SK-N-SH treated with all-trans-retinoic acid at 6 μM for 48 hours (cell line): ENCODE measurements at regions not wholly inside any gene's neighbourhood (a gene's known extent, or its start where the extent isn't known, plus 50 kb on each side); places are given as distances from the start of the nearest gene placed in this dataset.

Experiments used
- ARNTL ChIP-seq: fragments of 450-650 bp; formaldehyde crosslinking; IDR thresholded peaks from 2 replicates; pipeline ENCODE4 v1.5.0; 2020; ENCODE audit warnings: low read depth, mild to moderate bottlenecking, moderate library complexity, borderline replicate concordance
- BACH2 ChIP-seq: fragments of 250-450 bp; sonication (Bioruptor Pico); IDR thresholded peaks from 2 replicates; pipeline ENCODE4 v1.9.0; 2021; ENCODE audit warnings: mild to moderate bottlenecking, borderline replicate concordance
- GLIS3 ChIP-seq: fragments of 250-450 bp; sonication (Bioruptor Pico); IDR thresholded peaks from 2 replicates; pipeline ENCODE4 v1.5.0; 2020; ENCODE audit warnings: mild to moderate bottlenecking, moderate library complexity
- ISL1 ChIP-seq: fragments of 250-450 bp; sonication (Bioruptor Pico); IDR thresholded peaks from 2 replicates; pipeline ENCODE4 v2.1.2; 2022; ENCODE audit warnings: mild to moderate bottlenecking, moderate library complexity
- PATZ1 ChIP-seq: fragments of 250-450 bp; sonication (Bioruptor Pico); IDR thresholded peaks from 2 replicates; pipeline ENCODE4 v1.8.0; 2020; ENCODE audit warnings: mild to moderate bottlenecking, moderate library complexity, borderline replicate concordance
- PPARA ChIP-seq: fragments of 250-450 bp; sonication (Bioruptor Pico); IDR thresholded peaks from 2 replicates; pipeline ENCODE4 v1.5.0; 2020; ENCODE audit warnings: mild to moderate bottlenecking, borderline replicate concordance
- TCF4 ChIP-seq: fragments of 250-450 bp; sonication (Bioruptor Pico); IDR thresholded peaks from 2 replicates; pipeline ENCODE4 v1.8.0; 2021; ENCODE audit warnings: mild to moderate bottlenecking, moderate library complexity, borderline replicate concordance
- TOX ChIP-seq: fragments of 250-450 bp; sonication (Bioruptor Pico); IDR thresholded peaks from 2 replicates; pipeline ENCODE4 v1.8.0; 2021; ENCODE audit warnings: mild to moderate bottlenecking, moderate library complexity, borderline replicate concordance
- ZFP3 ChIP-seq: fragments of 250-450 bp; sonication (Bioruptor Pico); IDR thresholded peaks from 2 replicates; pipeline ENCODE4 v1.5.0; 2020; ENCODE audit warnings: mild to moderate bottlenecking, moderate library complexity
- ZFP30 ChIP-seq: fragments of 450-650 bp; formaldehyde crosslinking; IDR thresholded peaks from 2 replicates; pipeline ENCODE4 v1.5.0; 2022; ENCODE audit warnings: mild to moderate bottlenecking, moderate library complexity
- ZNF8 ChIP-seq: fragments of 450-650 bp; formaldehyde crosslinking; IDR thresholded peaks from 2 replicates; pipeline ENCODE4 v1.5.0; 2020; ENCODE audit warnings: mild to moderate bottlenecking, moderate library complexity
- TF ChIP-seq, protein P1 (sequence below): fragments of 250-450 bp; sonication (Bioruptor Pico); IDR thresholded peaks from 2 replicates; pipeline ENCODE4 v1.5.1; 2020; ENCODE audit warnings: low read depth, mild to moderate bottlenecking, moderate library complexity

DNA sequence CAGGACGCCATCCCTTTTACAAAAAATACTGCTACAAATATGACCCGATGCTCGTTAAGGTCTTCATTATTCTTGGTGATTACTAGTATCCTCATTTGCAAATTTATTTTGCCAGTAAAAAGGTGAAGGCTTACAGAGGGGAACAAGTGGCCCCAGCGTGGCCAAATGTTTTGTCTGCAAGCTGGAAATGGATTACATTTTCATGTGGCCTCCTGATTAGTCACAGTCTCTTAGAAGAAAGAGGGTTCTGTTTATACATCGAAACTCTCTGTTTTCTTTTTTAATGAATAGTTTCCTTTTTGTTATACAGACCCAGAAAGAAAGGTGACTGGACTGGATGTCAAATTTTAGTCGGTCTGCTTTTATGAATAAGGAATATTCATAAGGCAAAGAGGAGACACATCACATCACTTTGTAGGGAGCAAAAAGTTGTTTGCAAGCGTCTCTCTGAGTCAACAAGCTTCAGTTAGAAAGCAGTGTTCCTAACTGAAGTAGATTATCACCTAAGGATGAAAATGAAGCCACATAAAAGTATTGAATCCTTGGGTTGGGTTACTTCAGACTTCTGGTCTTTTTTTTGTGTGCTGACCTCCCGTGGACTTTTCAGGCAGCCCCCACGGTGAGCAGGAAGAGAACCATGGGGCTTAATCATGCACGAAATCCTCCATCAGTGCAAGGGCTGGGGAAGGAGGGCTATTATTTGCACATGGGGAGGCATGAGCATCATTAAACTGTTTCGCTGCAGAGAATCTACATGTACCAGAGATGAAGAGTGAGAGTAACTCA lies 125.6 kb downstream of the ARSF start:
- TF ChIP-seq ISL1 (no peak), BACH2 (CRISPR knock-in tag) (no peak), TCF4 (CRISPR knock-in tag) (no peak), PATZ1 (CRISPR knock-in tag) (no peak), ARNTL (no peak), ZFP30 (CRISPR knock-in tag) (no peak), ZNF8 (no peak), PPARA (CRISPR knock-in tag) (no peak), TOX (CRISPR knock-in tag) (no peak), GLIS3 (CRISPR knock-in tag) (no peak), ZFP3 (CRISPR knock-in tag) (no peak)
- TF ChIP-seq, protein P1, sequence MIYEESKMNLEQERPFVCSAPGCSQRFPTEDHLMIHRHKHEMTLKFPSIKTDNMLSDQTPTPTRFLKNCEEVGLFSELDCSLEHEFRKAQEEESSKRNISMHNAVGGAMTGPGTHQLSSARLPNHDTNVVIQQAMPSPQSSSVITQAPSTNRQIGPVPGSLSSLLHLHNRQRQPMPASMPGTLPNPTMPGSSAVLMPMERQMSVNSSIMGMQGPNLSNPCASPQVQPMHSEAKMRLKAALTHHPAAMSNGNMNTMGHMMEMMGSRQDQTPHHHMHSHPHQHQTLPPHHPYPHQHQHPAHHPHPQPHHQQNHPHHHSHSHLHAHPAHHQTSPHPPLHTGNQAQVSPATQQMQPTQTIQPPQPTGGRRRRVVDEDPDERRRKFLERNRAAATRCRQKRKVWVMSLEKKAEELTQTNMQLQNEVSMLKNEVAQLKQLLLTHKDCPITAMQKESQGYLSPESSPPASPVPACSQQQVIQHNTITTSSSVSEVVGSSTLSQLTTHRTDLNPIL = no peak
